HUES48 (cell line): ENCODE measurements at regions not wholly inside any gene's neighbourhood (a gene's known extent, or its start where the extent isn't known, plus 50 kb on each side); places are given as distances from the start of the nearest gene placed in this dataset.
"Not testable (repeated sequence)": the region's sequence is repeated elsewhere in the genome, so short reads cannot be mapped to it uniquely, and the experiment has no call there.

ENCODE experiments used
- H3K27ac ChIP-seq: one replicate; pipeline ENCODE4 v1.7.0; 2013; ENCODE audit warnings: low read depth, low read length, inconsistent platforms
- H3K27me3 ChIP-seq: 2 replicates; pipeline ENCODE4 v1.6.1; 2013; ENCODE audit warnings: mild to moderate bottlenecking, low read length; ENCODE audit not compliant: control insufficient read depth, insufficient read depth
- H3K36me3 ChIP-seq: 2 replicates; pipeline ENCODE4 v1.6.1; 2013; ENCODE audit warnings: low read length; ENCODE audit not compliant: control insufficient read depth, insufficient read depth
- H3K4me1 ChIP-seq: 2 replicates; pipeline ENCODE4 v1.6.1; 2013; ENCODE audit warnings: mild to moderate bottlenecking, low read length; ENCODE audit not compliant: control insufficient read depth, insufficient read depth
- H3K4me3 ChIP-seq: 2 replicates; pipeline ENCODE4 v1.5.1; 2013; ENCODE audit warnings: mild to moderate bottlenecking, low read depth, low read length
- H3K9ac ChIP-seq: 2 replicates; pipeline ENCODE4 v1.6.1; 2013; ENCODE audit warnings: mild to moderate bottlenecking, low read depth, low read length, moderate library complexity
- H3K9me3 ChIP-seq: 2 replicates; pipeline ENCODE4 v1.6.1; 2013; ENCODE audit warnings: low read length; ENCODE audit not compliant: control insufficient read depth, insufficient read depth

- peaks cover 20% of the 10 kb centered on the region for H3K9me3 ChIP-seq
- H3K27me3 ChIP-seq: no peaks in the 10 kb centered on the region
- H3K27ac ChIP-seq: no peak overlapping the region
- no peaks in the 10 kb centered on the region for H3K36me3 ChIP-seq
- H3K4me1 ChIP-seq: no peaks in the 10 kb centered on the region
- H3K9ac ChIP-seq: no peak overlapping the region
- H3K4me3 ChIP-seq: no peak overlapping the region
Observed at GRCh38 chr5:3167473-3167872, 416.0 kb upstream of the IRX2 start.

- H3K4me3 ChIP-seq: no peak overlapping the region
- no peaks in the 10 kb centered on the region for H3K27me3 ChIP-seq
- no peaks in the 10 kb centered on the region for H3K36me3 ChIP-seq
- H3K4me1 ChIP-seq: no peaks in the 10 kb centered on the region
- H3K9me3 ChIP-seq: peaks cover 16% of the 10 kb centered on the region
- no peak overlapping the region for H3K9ac ChIP-seq
- no peak overlapping the region for H3K27ac ChIP-seq
Observed at GRCh38 chr5:3163626-3164025, 412.1 kb upstream of the IRX2 start.

- no peaks in the 10 kb centered on the region for H3K4me1 ChIP-seq
- no peak overlapping the region for H3K27ac ChIP-seq
- no peaks in the 10 kb centered on the region for H3K27me3 ChIP-seq
- no peaks in the 10 kb centered on the region for H3K36me3 ChIP-seq
- no peak overlapping the region for H3K4me3 ChIP-seq
- no peaks in the 10 kb centered on the region for H3K9me3 ChIP-seq
- H3K9ac ChIP-seq: no peak overlapping the region
Observed at GRCh38 chr5:3161672-3162071, 410.2 kb upstream of the IRX2 start.

GRCh38 chr5:3157214-3157613 is 405.7 kb upstream of the IRX2 start:
- Histone ChIP-seq H3K27ac (no peak overlapping the region), H3K9me3 (no peaks in the 10 kb centered on the region), H3K9ac (no peak overlapping the region), H3K4me3 (no peak overlapping the region), H3K36me3 (no peaks in the 10 kb centered on the region), H3K27me3 (no peaks in the 10 kb centered on the region), H3K4me1 (no peaks in the 10 kb centered on the region)

- no peaks in the 10 kb centered on the region for H3K9me3 ChIP-seq
- no peaks in the 10 kb centered on the region for H3K36me3 ChIP-seq
- no peak overlapping the region for H3K9ac ChIP-seq
- no peaks in the 10 kb centered on the region for H3K4me1 ChIP-seq
- no peaks in the 10 kb centered on the region for H3K27me3 ChIP-seq
- no peak overlapping the region for H3K27ac ChIP-seq
- no peak overlapping the region for H3K4me3 ChIP-seq
Observed at GRCh38 chr5:3155717-3156116, 404.2 kb upstream of the IRX2 start.

GRCh38 chr5:3155046-3155445 is 403.6 kb upstream of the IRX2 start:
- H3K36me3 ChIP-seq: no peaks in the 10 kb centered on the region
- H3K4me3 ChIP-seq: no peak overlapping the region
- no peak overlapping the region for H3K27ac ChIP-seq
- no peaks in the 10 kb centered on the region for H3K9me3 ChIP-seq
- H3K9ac ChIP-seq: no peak overlapping the region
- H3K4me1 ChIP-seq: no peaks in the 10 kb centered on the region
- H3K27me3 ChIP-seq: no peaks in the 10 kb centered on the region

GRCh38 chr5:3153906-3154305 is 402.4 kb upstream of the IRX2 start:
- no peak overlapping the region for H3K4me3 ChIP-seq
- H3K4me1 ChIP-seq: no peaks in the 10 kb centered on the region
- H3K36me3 ChIP-seq: no peaks in the 10 kb centered on the region
- H3K9me3 ChIP-seq: no peaks in the 10 kb centered on the region
- no peaks in the 10 kb centered on the region for H3K27me3 ChIP-seq
- no peak overlapping the region for H3K9ac ChIP-seq
- no peak overlapping the region for H3K27ac ChIP-seq

GRCh38 chr5:3153226-3153858 is 401.9 kb upstream of the IRX2 start:
- H3K9ac ChIP-seq: no peak overlapping the region
- H3K27me3 ChIP-seq: no peaks in the 10 kb centered on the region
- H3K4me1 ChIP-seq: no peaks in the 10 kb centered on the region
- H3K36me3 ChIP-seq: no peaks in the 10 kb centered on the region
- H3K27ac ChIP-seq: no peak overlapping the region
- H3K9me3 ChIP-seq: no peaks in the 10 kb centered on the region
- H3K4me3 ChIP-seq: no peak overlapping the region

- no peaks in the 10 kb centered on the region for H3K27me3 ChIP-seq
- H3K9me3 ChIP-seq: no peaks in the 10 kb centered on the region
- no peak overlapping the region for H3K4me3 ChIP-seq
- no peaks in the 10 kb centered on the region for H3K36me3 ChIP-seq
- no peaks in the 10 kb centered on the region for H3K4me1 ChIP-seq
- H3K27ac ChIP-seq: no peak overlapping the region
- H3K9ac ChIP-seq: no peak overlapping the region
Observed at GRCh38 chr5:3149899-3150298, 398.4 kb upstream of the IRX2 start.

- H3K36me3 ChIP-seq, H3K27ac ChIP-seq, H3K9me3 ChIP-seq, H3K27me3 ChIP-seq, H3K4me1 ChIP-seq, H3K9ac ChIP-seq, H3K4me3 ChIP-seq: not testable (repeated sequence)
Observed at GRCh38 chr5:3147405-3147804, 395.9 kb upstream of the IRX2 start.

- Histone ChIP-seq H3K9me3 (no peaks in the 10 kb centered on the region), H3K4me1 (no peaks in the 10 kb centered on the region), H3K9ac (no peak overlapping the region), H3K4me3 (no peak overlapping the region), H3K27ac (no peak overlapping the region), H3K27me3 (no peaks in the 10 kb centered on the region), H3K36me3 (no peaks in the 10 kb centered on the region)
Observed at GRCh38 chr5:3145641-3146040, 394.2 kb upstream of the IRX2 start.

GRCh38 chr5:3143382-3143781 is 391.9 kb upstream of the IRX2 start:
- no peak overlapping the region for H3K4me3 ChIP-seq
- H3K27ac ChIP-seq: no peak overlapping the region
- H3K36me3 ChIP-seq: no peaks in the 10 kb centered on the region
- H3K9me3 ChIP-seq: no peaks in the 10 kb centered on the region
- no peaks in the 10 kb centered on the region for H3K4me1 ChIP-seq
- H3K9ac ChIP-seq: no peak overlapping the region
- no peaks in the 10 kb centered on the region for H3K27me3 ChIP-seq
